GM12878 (cell line): ENCODE measurements at regions not wholly inside any gene's neighbourhood (a gene's known extent, or its start where the extent isn't known, plus 50 kb on each side); places are given as distances from the start of the nearest gene placed in this dataset.

Source experiments
- ATAC-seq: fragments of 200-7000 bp; cut with Tn5 transposase; 3 replicates; pipeline ENCODE4 v1.9.1; 2020; ENCODE audit warnings: mild to moderate bottlenecking, moderate library complexity
- BruUV-seq: library from RNA; stranded (reverse); fragments of 400-500 nt; replicated peaks from 2 replicates; lab custom pipeline; 2021; lab: Mats Ljungman, UMichigan
- CTCF ChIA-PET: fragments of 300-600 bp; sonication (Branson Sonifier 250); formaldehyde crosslinking; extraction: SDS; loops from one replicate; lab custom pipeline; 2021; ENCODE audit warnings: inconsistent platforms; lab: Yijun Ruan, JAX
- POLR2A ChIA-PET: fragments of 350-600 bp; formaldehyde crosslinking; extraction: SDS; loops from one replicate; lab custom pipeline; 2021; ENCODE audit warnings: inconsistent platforms; lab: Charles Lee
- RAD21 ChIA-PET: fragments of 300-600 bp; sonication (Branson Sonifier 250); formaldehyde crosslinking; loops from one replicate; lab custom pipeline; 2023; ENCODE audit warnings: antibody characterized with exemption; ENCODE audit not compliant: unreplicated experiment; lab: Charles Lee
- SMC1A ChIA-PET: fragments of 300-600 bp; sonication (Branson Sonifier 250); formaldehyde crosslinking; loops from one replicate; lab custom pipeline; 2023; ENCODE audit not compliant: unreplicated experiment, uncharacterized antibody; lab: Charles Lee
- DNase-seq: peaks from one replicate; pipeline ENCODE4 v3.0.0-alpha.2; 2011; ENCODE audit warnings: low read depth, low spot score
- FAIRE-seq: peaks from 3 replicates; lab custom pipeline; 2011; peaks lifted over from hg19 to GRCh38; lab: Jason Lieb, UNC
- H2AFZ ChIP-seq: 2 replicates; pipeline ENCODE4 v1.6.0; 2011; ENCODE audit warnings: low read depth, low read length, control low read depth; ENCODE audit not compliant: control insufficient read depth
- H3K27ac ChIP-seq: 2 replicates; pipeline ENCODE4 v1.5.1; 2011; ENCODE audit warnings: control low read depth; ENCODE audit not compliant: control insufficient read depth, insufficient read depth
- H3K27me3 ChIP-seq, 2 experiments: replicated peaks in 1 of 2; 2 replicates each; pipeline versions ENCODE4 v1.6.0 to v1.6.1; 2011; ENCODE audit warnings: low read length in 1 of 2; ENCODE audit not compliant: control insufficient read depth in 2 of 2, insufficient read depth in 2 of 2
- H3K36me3 ChIP-seq, 2 experiments: 2 replicates each; pipeline ENCODE4 v1.5.1; 2011; ENCODE audit warnings: low read length in 1 of 2; ENCODE audit not compliant: control insufficient read depth in 2 of 2, insufficient read depth in 2 of 2
- H3K4me1 ChIP-seq: 2 replicates; pipeline ENCODE4 v1.6.1; 2011; ENCODE audit warnings: mild to moderate bottlenecking, low read length, moderate library complexity, mixed read lengths; ENCODE audit not compliant: control insufficient read depth, insufficient read depth
- H3K4me2 ChIP-seq: 2 replicates; pipeline ENCODE4 v1.6.0; 2011; ENCODE audit warnings: control low read depth; ENCODE audit not compliant: control insufficient read depth, insufficient read depth
- H3K4me3 ChIP-seq: fragments of 200-600 bp; sonication (generic); 2 replicates; pipeline ENCODE4 v1.5.1; 2016
- H3K79me2 ChIP-seq: 2 replicates; pipeline ENCODE4 v1.6.0; 2011; ENCODE audit warnings: low read length; ENCODE audit not compliant: control insufficient read depth, insufficient read depth
- H3K9ac ChIP-seq: 2 replicates; pipeline ENCODE4 v1.8.0; 2011; ENCODE audit warnings: low read length, control low read depth, mixed read lengths; ENCODE audit not compliant: control insufficient read depth, insufficient read depth
- H3K9me3 ChIP-seq: replicated peaks from 3 replicates; pipeline ENCODE4 v1.5.1; 2011; ENCODE audit warnings: mild to moderate bottlenecking, low read length; ENCODE audit not compliant: control insufficient read depth, insufficient read depth
- H4K20me1 ChIP-seq: 2 replicates; pipeline ENCODE4 v1.6.0; 2011; ENCODE audit not compliant: control insufficient read depth, insufficient read depth
- EP300 ChIP-seq, 2 experiments: fragments of 150-350 bp in 1 of 2; IDR thresholded peaks; 2 replicates each; pipeline ENCODE4 v1.6.1; 2011 to 2012; ENCODE audit warnings: low read depth in 2 of 2, low read length in 2 of 2, borderline replicate concordance in 1 of 2, improper control_type of control experiment in 1 of 2, inconsistent platforms in 1 of 2; ENCODE audit not compliant: control insufficient read depth in 1 of 2
- FOXM1 ChIP-seq: IDR thresholded peaks from 2 replicates; pipeline ENCODE4 v1.6.1; 2012; ENCODE audit warnings: low read depth, mild to moderate bottlenecking, inconsistent platforms, low read length, moderate library complexity
- GATAD2B ChIP-seq: fragments of 450-650 bp; conservative IDR thresholded peaks from 2 replicates; pipeline ENCODE4 v1.6.1; 2017; ENCODE audit warnings: low read depth, mild to moderate bottlenecking, moderate library complexity
- SPI1 ChIP-seq: IDR thresholded peaks from 2 replicates; pipeline ENCODE4 v1.6.1; 2011; ENCODE audit warnings: low read depth, mild to moderate bottlenecking, low read length, moderate library complexity, borderline replicate concordance; ENCODE audit not compliant: insufficient read depth
- SRF ChIP-seq, 2 experiments: IDR thresholded peaks; 2 replicates each; pipeline ENCODE4 v1.6.1; 2011; ENCODE audit warnings: low read depth in 2 of 2, low read length in 2 of 2, mild to moderate bottlenecking in 1 of 2, moderate library complexity in 1 of 2
- TBL1XR1 ChIP-seq: IDR thresholded peaks from 2 replicates; pipeline ENCODE4 v1.6.1; 2012; ENCODE audit warnings: low read depth, low read length, improper control_type of control experiment
- ZNF207 ChIP-seq: fragments of 450-650 bp; IDR thresholded peaks from 2 replicates; pipeline ENCODE4 v1.6.1; 2014; ENCODE audit warnings: antibody characterized with exemption, mild to moderate bottlenecking, borderline replicate concordance
- ZNF217 ChIP-seq: fragments of 450-650 bp; IDR thresholded peaks from 2 replicates; pipeline ENCODE4 v1.6.1; 2017; ENCODE audit warnings: antibody characterized with exemption, mild to moderate bottlenecking
- WGBS: methylation state at CpG from one replicate; pipeline ENCODE4 v1.1.6; 2016; ENCODE audit warnings: low lambda C conversion rate; ENCODE audit not compliant: insufficient replicate concordance, insufficient coverage; ENCODE audit errors: missing lambda C conversion rate; 5-methylcytosine and 5-hydroxymethylcytosine counted together
- in situ Hi-C: fragments of 300-500 bp; cut with MboI; formaldehyde crosslinking; loops from 9 replicates; pipeline ENCODE4 v1.14.3; 2018; ENCODE audit warnings: mixed read lengths
- intact Hi-C: fragments of 100-400 bp; cut with micrococcal nuclease; formaldehyde crosslinking; loops from one replicate; pipeline ENCODE4 v1.14.2; 2022; ENCODE audit not compliant: unreplicated experiment
- TF ChIP-seq, protein P1 (sequence below): IDR thresholded peaks from 2 replicates; pipeline ENCODE4 v1.6.1; 2011; ENCODE audit warnings: low read depth, low read length, improper control_type of control experiment, borderline replicate concordance
- TF ChIP-seq, protein P2 (sequence below): fragments of 450-650 bp; IDR thresholded peaks from 2 replicates; pipeline ENCODE4 v1.6.1; 2016; ENCODE audit warnings: mild to moderate bottlenecking, moderate library complexity, borderline replicate concordance
- TF ChIP-seq, protein P3 (sequence below): fragments of 450-650 bp; IDR thresholded peaks from 2 replicates; pipeline ENCODE4 v1.6.1; 2017; ENCODE audit warnings: borderline replicate concordance
- TF ChIP-seq, protein P4 (sequence below): IDR thresholded peaks from 2 replicates; pipeline ENCODE4 v1.6.1; 2011; ENCODE audit warnings: mild to moderate bottlenecking, low read depth, low read length, moderate library complexity; ENCODE audit not compliant: insufficient replicate concordance
- TF ChIP-seq, protein P5 (sequence below): IDR thresholded peaks from 2 replicates; pipeline ENCODE4 v1.6.1; 2011; ENCODE audit warnings: borderline replicate concordance, low read depth, mild to moderate bottlenecking, moderate library complexity, low read length; ENCODE audit not compliant: insufficient read depth, poor library complexity, severe bottlenecking

DNA sequence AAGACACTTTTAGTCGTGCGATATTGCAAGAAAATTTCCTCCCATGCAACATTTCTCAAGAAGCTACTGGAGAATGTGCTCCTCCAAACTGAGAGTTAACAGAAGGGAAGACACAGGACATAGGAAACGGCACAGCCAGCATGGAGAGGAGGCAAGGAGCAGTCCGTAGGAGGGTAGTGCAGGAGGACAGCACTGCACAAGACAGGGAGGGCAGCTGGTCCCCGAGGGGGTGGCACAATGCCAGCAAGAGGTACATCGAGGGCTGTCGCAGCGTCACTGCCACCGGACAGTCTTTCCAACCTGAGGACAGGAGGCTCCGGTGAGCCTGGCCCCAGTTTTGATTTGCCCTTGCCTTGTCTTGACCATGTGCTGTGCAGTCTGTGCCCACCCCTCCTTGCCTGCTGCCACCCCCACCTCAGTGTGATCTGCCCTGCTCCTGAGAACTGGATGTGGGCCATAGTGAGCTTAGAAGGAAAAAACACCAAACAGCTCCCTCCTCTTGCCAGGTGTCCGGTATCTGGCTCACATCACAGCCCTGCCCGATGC, 81.6 kb upstream of the LAPTM4A start:
- Histone ChIP-seq H3K9ac (no peak overlapping the region), H2AFZ (no peak overlapping the region), H3K27me3 (peaks cover 0 to 3% of the 10 kb centered on the region in 2 experiments; a peak in 2 of 4 replicates), H3K9me3 (no peaks in the 10 kb centered on the region), H3K79me2 (no peaks in the 10 kb centered on the region), H3K4me2 (no peak overlapping the region), H3K27ac (no peak overlapping the region), H3K4me1 (peaks cover 2% of the 10 kb centered on the region; the same call in 1 of the 2 replicates), H3K36me3 (no peaks in the 10 kb centered on the region), H4K20me1 (no peaks in the 10 kb centered on the region), H3K4me3 (no peak overlapping the region)
- no peak for FAIRE-seq
- POLR2A ChIA-PET = interaction anchor here (0.7 kb wide), 1 partner anchor 12 kb away, joined by 3 read pairs; no protein-coding TSS in a partner anchor
- in situ Hi-C loops (no loop called here), intact Hi-C loops (no loop called here)
- SMC1A ChIA-PET = interaction anchor here (1.8 to 17.0 kb wide), 2 partner anchors 53 to 91 kb away, joined by 3 to 191 read pairs; partner anchors contain the start of gene SDC1
- no peak for DNase-seq
- no TSS peak for BruUV-seq
- ATAC-seq = no peak
- WGBS = 67% methylated on average over 12 of the region's 12 CpGs
- RAD21 ChIA-PET = no interaction called here
- CTCF ChIA-PET = interaction anchor here (0.7 to 19.7 kb wide), 3 partner anchors 42 to 704 kb away, joined by 3 to 284 read pairs (median 3); partner anchors contain the start of gene SDC1
- TF ChIP-seq, protein P1, sequence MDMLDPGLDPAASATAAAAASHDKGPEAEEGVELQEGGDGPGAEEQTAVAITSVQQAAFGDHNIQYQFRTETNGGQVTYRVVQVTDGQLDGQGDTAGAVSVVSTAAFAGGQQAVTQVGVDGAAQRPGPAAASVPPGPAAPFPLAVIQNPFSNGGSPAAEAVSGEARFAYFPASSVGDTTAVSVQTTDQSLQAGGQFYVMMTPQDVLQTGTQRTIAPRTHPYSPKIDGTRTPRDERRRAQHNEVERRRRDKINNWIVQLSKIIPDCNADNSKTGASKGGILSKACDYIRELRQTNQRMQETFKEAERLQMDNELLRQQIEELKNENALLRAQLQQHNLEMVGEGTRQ = no peak
- TF ChIP-seq TBL1XR1 (no peak), GATAD2B (no peak), SRF (IDR thresholded peaks at IDR 0.05; ENCODE audit: low read depth in 2 of 2, low read length in 2 of 2) (no peak), ZNF217 (no peak), FOXM1 (no peak), SPI1 (no peak), ZNF207 (no peak), EP300 (IDR thresholded peaks at IDR 0.05; ENCODE audit: borderline replicate concordance in 1 of 2, control insufficient read depth in 1 of 2, low read depth in 2 of 2, low read length in 2 of 2) (no peak)
- TF ChIP-seq, protein P2, sequence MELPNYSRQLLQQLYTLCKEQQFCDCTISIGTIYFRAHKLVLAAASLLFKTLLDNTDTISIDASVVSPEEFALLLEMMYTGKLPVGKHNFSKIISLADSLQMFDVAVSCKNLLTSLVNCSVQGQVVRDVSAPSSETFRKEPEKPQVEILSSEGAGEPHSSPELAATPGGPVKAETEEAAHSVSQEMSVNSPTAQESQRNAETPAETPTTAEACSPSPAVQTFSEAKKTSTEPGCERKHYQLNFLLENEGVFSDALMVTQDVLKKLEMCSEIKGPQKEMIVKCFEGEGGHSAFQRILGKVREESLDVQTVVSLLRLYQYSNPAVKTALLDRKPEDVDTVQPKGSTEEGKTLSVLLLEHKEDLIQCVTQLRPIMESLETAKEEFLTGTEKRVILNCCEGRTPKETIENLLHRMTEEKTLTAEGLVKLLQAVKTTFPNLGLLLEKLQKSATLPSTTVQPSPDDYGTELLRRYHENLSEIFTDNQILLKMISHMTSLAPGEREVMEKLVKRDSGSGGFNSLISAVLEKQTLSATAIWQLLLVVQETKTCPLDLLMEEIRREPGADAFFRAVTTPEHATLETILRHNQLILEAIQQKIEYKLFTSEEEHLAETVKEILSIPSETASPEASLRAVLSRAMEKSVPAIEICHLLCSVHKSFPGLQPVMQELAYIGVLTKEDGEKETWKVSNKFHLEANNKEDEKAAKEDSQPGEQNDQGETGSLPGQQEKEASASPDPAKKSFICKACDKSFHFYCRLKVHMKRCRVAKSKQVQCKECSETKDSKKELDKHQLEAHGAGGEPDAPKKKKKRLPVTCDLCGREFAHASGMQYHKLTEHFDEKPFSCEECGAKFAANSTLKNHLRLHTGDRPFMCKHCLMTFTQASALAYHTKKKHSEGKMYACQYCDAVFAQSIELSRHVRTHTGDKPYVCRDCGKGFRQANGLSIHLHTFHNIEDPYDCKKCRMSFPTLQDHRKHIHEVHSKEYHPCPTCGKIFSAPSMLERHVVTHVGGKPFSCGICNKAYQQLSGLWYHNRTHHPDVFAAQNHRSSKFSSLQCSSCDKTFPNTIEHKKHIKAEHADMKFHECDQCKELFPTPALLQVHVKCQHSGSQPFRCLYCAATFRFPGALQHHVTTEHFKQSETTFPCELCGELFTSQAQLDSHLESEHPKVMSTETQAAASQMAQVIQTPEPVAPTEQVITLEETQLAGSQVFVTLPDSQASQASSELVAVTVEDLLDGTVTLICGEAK = no peak
- TF ChIP-seq, protein P3, sequence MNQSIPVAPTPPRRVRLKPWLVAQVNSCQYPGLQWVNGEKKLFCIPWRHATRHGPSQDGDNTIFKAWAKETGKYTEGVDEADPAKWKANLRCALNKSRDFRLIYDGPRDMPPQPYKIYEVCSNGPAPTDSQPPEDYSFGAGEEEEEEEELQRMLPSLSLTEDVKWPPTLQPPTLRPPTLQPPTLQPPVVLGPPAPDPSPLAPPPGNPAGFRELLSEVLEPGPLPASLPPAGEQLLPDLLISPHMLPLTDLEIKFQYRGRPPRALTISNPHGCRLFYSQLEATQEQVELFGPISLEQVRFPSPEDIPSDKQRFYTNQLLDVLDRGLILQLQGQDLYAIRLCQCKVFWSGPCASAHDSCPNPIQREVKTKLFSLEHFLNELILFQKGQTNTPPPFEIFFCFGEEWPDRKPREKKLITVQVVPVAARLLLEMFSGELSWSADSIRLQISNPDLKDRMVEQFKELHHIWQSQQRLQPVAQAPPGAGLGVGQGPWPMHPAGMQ = no peak
- TF ChIP-seq, protein P4, sequence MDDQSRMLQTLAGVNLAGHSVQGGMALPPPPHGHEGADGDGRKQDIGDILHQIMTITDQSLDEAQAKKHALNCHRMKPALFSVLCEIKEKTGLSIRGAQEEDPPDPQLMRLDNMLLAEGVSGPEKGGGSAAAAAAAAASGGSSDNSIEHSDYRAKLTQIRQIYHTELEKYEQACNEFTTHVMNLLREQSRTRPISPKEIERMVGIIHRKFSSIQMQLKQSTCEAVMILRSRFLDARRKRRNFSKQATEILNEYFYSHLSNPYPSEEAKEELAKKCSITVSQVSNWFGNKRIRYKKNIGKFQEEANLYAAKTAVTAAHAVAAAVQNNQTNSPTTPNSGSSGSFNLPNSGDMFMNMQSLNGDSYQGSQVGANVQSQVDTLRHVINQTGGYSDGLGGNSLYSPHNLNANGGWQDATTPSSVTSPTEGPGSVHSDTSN = no peak
- TF ChIP-seq, protein P5, sequence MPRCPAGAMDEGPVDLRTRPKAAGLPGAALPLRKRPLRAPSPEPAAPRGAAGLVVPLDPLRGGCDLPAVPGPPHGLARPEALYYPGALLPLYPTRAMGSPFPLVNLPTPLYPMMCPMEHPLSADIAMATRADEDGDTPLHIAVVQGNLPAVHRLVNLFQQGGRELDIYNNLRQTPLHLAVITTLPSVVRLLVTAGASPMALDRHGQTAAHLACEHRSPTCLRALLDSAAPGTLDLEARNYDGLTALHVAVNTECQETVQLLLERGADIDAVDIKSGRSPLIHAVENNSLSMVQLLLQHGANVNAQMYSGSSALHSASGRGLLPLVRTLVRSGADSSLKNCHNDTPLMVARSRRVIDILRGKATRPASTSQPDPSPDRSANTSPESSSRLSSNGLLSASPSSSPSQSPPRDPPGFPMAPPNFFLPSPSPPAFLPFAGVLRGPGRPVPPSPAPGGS = no peak
